ENCODE measurements at regions not wholly inside any gene's neighbourhood (a gene's known extent, or its start where the extent isn't known, plus 50 kb on each side); places are given as distances from the start of the nearest gene placed in this dataset.

DNA sequence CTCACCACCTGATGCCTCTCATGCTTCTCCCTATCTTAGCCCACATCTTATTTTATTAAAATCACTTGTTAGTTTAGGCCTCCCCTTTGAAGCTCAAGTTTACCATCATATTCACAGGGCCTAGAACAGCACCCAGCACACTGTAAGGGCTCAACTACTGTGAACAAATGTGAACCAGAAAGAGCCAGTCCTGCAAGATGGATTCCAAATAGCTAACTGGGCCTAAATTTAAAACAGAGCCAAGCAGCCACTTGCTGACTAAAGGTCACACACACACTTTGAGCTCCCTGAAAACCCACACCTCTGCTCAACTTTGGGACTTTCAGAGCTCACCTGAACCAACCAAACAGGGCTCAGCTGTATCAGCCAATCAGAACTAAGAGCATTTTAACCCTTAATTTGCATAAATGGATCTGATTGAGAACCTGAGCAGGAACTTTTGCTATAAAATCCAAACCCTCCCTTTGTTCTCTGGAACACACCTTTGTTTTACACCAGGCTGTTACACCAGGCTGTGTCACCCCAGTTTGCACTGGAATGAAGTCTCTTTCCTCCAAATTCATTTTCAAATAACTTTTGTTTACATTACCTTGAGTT is 62.1 kb upstream of the EXOC1L start:
- Histone ChIP-seq H3K9ac (ENCODE audit: insufficient read depth, low read length, poor library complexity, severe bottlenecking) (no peak overlapping the region), H2AFZ (ENCODE audit: insufficient read depth, low read depth, low read length, poor library complexity, severe bottlenecking) (no peak overlapping the region), H3K79me2 (ENCODE audit: insufficient read depth, low read length) (no peaks in the 10 kb centered on the region), H3K4me1 (ENCODE audit: control insufficient read depth in 1 of 2, insufficient read depth in 2 of 2, low read length in 2 of 2) (no peaks in the 10 kb centered on the region), H3K27me3 (ENCODE audit: control insufficient read depth in 2 of 2, insufficient read depth in 2 of 2, low read length in 2 of 2) (no peaks in the 10 kb centered on the region), H3K9me3 (replicated peaks in 1 of 2; ENCODE audit: control insufficient read depth in 1 of 2, insufficient read depth in 1 of 2, low read length in 2 of 2) (no peaks in the 10 kb centered on the region), H4K20me1 (ENCODE audit: insufficient read depth, low read length) (no peaks in the 10 kb centered on the region), H3K4me3 (replicated peaks in 1 of 3; ENCODE audit: low read depth in 2 of 3, low read length in 3 of 3) (no peak overlapping the region), H3K4me2 (replicated peaks; ENCODE audit: extremely low read depth, low read length, poor library complexity, severe bottlenecking) (no peak overlapping the region), H3K27ac (ENCODE audit: low read depth in 1 of 2, low read length in 2 of 2) (no peak overlapping the region), H3K36me3 (replicated peaks in 1 of 2; ENCODE audit: control insufficient read depth in 1 of 2, insufficient read depth in 2 of 2, low read length in 2 of 2) (no peaks in the 10 kb centered on the region)
- Mint-ChIP-seq H3K4me1 (no peaks in the 10 kb centered on the region), H3K27me3 (ENCODE audit: low read depth in 3 of 3) (no peaks in the 10 kb centered on the region), H3K4me3 (no peak overlapping the region), H3K9me3 (peaks cover 0 to 2% (median 0%) of the 10 kb centered on the region in 7 donors), H3K27ac (no peak overlapping the region), H3K36me3 (no peaks in the 10 kb centered on the region)
- no peak for DNase-seq
- TF ChIP-seq, protein P1, sequence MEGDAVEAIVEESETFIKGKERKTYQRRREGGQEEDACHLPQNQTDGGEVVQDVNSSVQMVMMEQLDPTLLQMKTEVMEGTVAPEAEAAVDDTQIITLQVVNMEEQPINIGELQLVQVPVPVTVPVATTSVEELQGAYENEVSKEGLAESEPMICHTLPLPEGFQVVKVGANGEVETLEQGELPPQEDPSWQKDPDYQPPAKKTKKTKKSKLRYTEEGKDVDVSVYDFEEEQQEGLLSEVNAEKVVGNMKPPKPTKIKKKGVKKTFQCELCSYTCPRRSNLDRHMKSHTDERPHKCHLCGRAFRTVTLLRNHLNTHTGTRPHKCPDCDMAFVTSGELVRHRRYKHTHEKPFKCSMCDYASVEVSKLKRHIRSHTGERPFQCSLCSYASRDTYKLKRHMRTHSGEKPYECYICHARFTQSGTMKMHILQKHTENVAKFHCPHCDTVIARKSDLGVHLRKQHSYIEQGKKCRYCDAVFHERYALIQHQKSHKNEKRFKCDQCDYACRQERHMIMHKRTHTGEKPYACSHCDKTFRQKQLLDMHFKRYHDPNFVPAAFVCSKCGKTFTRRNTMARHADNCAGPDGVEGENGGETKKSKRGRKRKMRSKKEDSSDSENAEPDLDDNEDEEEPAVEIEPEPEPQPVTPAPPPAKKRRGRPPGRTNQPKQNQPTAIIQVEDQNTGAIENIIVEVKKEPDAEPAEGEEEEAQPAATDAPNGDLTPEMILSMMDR (IDR thresholded peaks at IDR 0.05), result no peak
- intact Hi-C loops (cut with micrococcal nuclease), result no loop called here

DNA sequence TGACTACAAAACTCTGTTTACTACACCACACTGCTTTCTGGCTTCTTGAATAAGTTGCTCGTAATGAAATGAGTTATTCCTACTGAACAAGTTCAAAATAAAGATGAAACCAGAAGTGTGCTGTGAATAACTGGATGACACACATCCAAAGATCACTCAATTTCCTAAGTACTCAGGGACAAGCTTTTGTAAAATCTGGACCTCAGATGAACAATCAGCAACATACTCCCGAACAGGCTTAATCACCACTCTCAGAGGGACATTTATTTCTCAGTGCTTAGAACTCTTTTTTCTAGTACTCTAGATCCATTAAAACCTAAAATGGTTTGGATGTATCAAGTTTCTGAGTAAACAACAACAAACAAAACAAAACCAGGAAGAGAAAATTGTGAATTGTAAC is 61.5 kb upstream of the EXOC1L start:
- Mint-ChIP-seq H3K4me1 (no peaks in the 10 kb centered on the region), H3K27me3 (ENCODE audit: low read depth in 3 of 3) (no peaks in the 10 kb centered on the region), H3K27ac (no peak overlapping the region), H3K9me3 (peaks cover 0 to 2% (median 0%) of the 10 kb centered on the region in 7 donors), H3K4me3 (no peak overlapping the region), H3K36me3 (no peaks in the 10 kb centered on the region)
- no peaks in the 10 kb centered on the region for H3K36me3 ChIP-seq (replicated peaks in 1 of 2; ENCODE audit: control insufficient read depth in 1 of 2, insufficient read depth in 2 of 2, low read length in 2 of 2)
- intact Hi-C loops (cut with micrococcal nuclease), result no loop called here
- no peaks in the 10 kb centered on the region for H3K79me2 ChIP-seq (ENCODE audit: insufficient read depth, low read length)
- DNase-seq, result no peak
- no peaks in the 10 kb centered on the region for H3K27me3 ChIP-seq (ENCODE audit: control insufficient read depth in 2 of 2, insufficient read depth in 2 of 2, low read length in 2 of 2)
- no peak overlapping the region for H3K4me3 ChIP-seq (replicated peaks in 1 of 3; ENCODE audit: low read depth in 2 of 3, low read length in 3 of 3)
- H3K4me1 ChIP-seq (ENCODE audit: control insufficient read depth in 1 of 2, insufficient read depth in 2 of 2, low read length in 2 of 2), result no peaks in the 10 kb centered on the region
- no peaks in the 10 kb centered on the region for H4K20me1 ChIP-seq (ENCODE audit: insufficient read depth, low read length)
- H3K4me2 ChIP-seq (replicated peaks; ENCODE audit: extremely low read depth, low read length, poor library complexity, severe bottlenecking), result no peak overlapping the region
- H3K27ac ChIP-seq (ENCODE audit: low read depth in 1 of 2, low read length in 2 of 2), result no peak overlapping the region
- no peaks in the 10 kb centered on the region for H3K9me3 ChIP-seq (replicated peaks in 1 of 2; ENCODE audit: control insufficient read depth in 1 of 2, insufficient read depth in 1 of 2, low read length in 2 of 2)
- TF ChIP-seq, protein P1 (IDR thresholded peaks at IDR 0.05), result no peak
- H3K9ac ChIP-seq (ENCODE audit: insufficient read depth, low read length, poor library complexity, severe bottlenecking), result no peak overlapping the region
- no CpG with 5 or more reads among the region's 2 CpGs for WGBS (ENCODE audit: insufficient coverage)
- H2AFZ ChIP-seq (ENCODE audit: insufficient read depth, low read depth, low read length, poor library complexity, severe bottlenecking), result no peak overlapping the region

All from CD14-positive monocyte (primary cell).